K562 (cell line): ENCODE measurements at regions not wholly inside any gene's neighbourhood (a gene's known extent, or its start where the extent isn't known, plus 50 kb on each side); places are given as distances from the start of the nearest gene placed in this dataset.

Source experiments
- ATF3 ChIP-seq, 2 experiments: fragments of 450-650 bp in 1 of 2; sonication (generic) in 1 of 2; formaldehyde crosslinking in 1 of 2; IDR thresholded peaks in 1 of 2; conservative IDR thresholded peaks in 1 of 2; 2 replicates each; pipeline versions ENCODE4 v1.6.1 to v1.8.1; 2016 to 2023; ENCODE audit warnings: mild to moderate bottlenecking in 2 of 2, moderate library complexity in 2 of 2, inconsistent platforms in 1 of 2, missing genetic modification reagents in 1 of 2
- CHD2 ChIP-seq: IDR thresholded peaks from 2 replicates; pipeline ENCODE4 v1.6.1; 2011; ENCODE audit warnings: low read depth, low read length
- CTCF ChIP-seq, 3 experiments: IDR thresholded peaks in 2 of 3; conservative IDR thresholded peaks in 1 of 3; 2 replicates each; pipeline ENCODE4 v1.5.1; 2011 to 2012; ENCODE audit warnings: low read length in 3 of 3, mild to moderate bottlenecking in 3 of 3, control low read depth in 2 of 3, improper control_type of control experiment in 1 of 3, inconsistent platforms in 1 of 3, low read depth in 1 of 3, mixed read lengths in 1 of 3, moderate library complexity in 1 of 3; ENCODE audit not compliant: insufficient read depth in 2 of 3
- ELF1 ChIP-seq: fragments of 200-800 bp; sonication (Bioruptor generic); IDR thresholded peaks from 2 replicates; pipeline ENCODE4 v1.6.1; 2016; ENCODE audit warnings: missing genetic modification characterization, missing compliant biosample characterization
- FOXM1 ChIP-seq, 2 experiments: fragments of 450-650 bp in 1 of 2; sonication (generic) in 1 of 2; formaldehyde crosslinking in 1 of 2; IDR thresholded peaks; 2 replicates each; pipeline versions ENCODE4 v1.6.1 to v1.9.0; 2017 to 2022; ENCODE audit warnings: low read depth in 2 of 2, mild to moderate bottlenecking in 2 of 2, missing genetic modification reagents in 1 of 2, moderate library complexity in 1 of 2
- HLTF ChIP-seq: fragments of 450-650 bp; IDR thresholded peaks from 2 replicates; pipeline ENCODE4 v1.6.1; 2016
- POLR2A ChIP-seq: fragments of 450-650 bp; conservative IDR thresholded peaks from 2 replicates; pipeline ENCODE4 v1.6.1; 2016
- STAG1 ChIP-seq: sonication (generic); formaldehyde crosslinking; IDR thresholded peaks from 2 replicates; pipeline ENCODE4 v1.5.0; 2020; ENCODE audit warnings: missing genetic modification reagents, borderline replicate concordance
- XRCC3 ChIP-seq: fragments of 450-650 bp; IDR thresholded peaks from 2 replicates; pipeline ENCODE4 v1.6.1; 2017; ENCODE audit warnings: mild to moderate bottlenecking, moderate library complexity
- ZNF133 ChIP-seq: fragments of 250-450 bp; sonication (Bioruptor Pico); IDR thresholded peaks from 2 replicates; pipeline ENCODE4 v1.4.0; 2020; ENCODE audit warnings: mild to moderate bottlenecking
- ZNF655 ChIP-seq: fragments of 250-450 bp; sonication (Bioruptor Pico); IDR thresholded peaks from 2 replicates; pipeline ENCODE4 v1.5.0; 2021

- TF ChIP-seq CHD2 (no peak), ELF1 (tag) (no peak), ZNF133 (no peak), CTCF (IDR thresholded peaks at IDR 0.05 in 2 of 3, conservative IDR thresholded peaks at IDR 0.05 in 1 of 3; ENCODE audit: insufficient read depth in 2 of 3, low read depth in 1 of 3, low read length in 3 of 3) (no peak), ZNF655 (no peak), ATF3 (IDR thresholded peaks at IDR 0.05) (no peak), ATF3 (CRISPR knock-in tag; conservative IDR thresholded peaks at IDR 0.05) (no peak), FOXM1 (IDR thresholded peaks at IDR 0.05; ENCODE audit: low read depth) (no peak), FOXM1 (CRISPR knock-in tag; IDR thresholded peaks at IDR 0.05; ENCODE audit: low read depth) (no peak), POLR2A (no peak), XRCC3 (no peak), HLTF (no peak), STAG1 (CRISPR knock-in tag) (no peak)
Measured at GRCh38 chr13:47555235-47555634, 445.8 kb downstream of the SUCLA2 start.
